HG03097 (cell line): ENCODE measurements at regions not wholly inside any gene's neighbourhood (a gene's known extent, or its start where the extent isn't known, plus 50 kb on each side); places are given as distances from the start of the nearest gene placed in this dataset.
"Not testable (repeated sequence)": the region's sequence is repeated elsewhere in the genome, so short reads cannot be mapped to it uniquely, and the experiment has no call there.

Source experiments
- ATAC-seq: cut with Tn5 transposase; IDR thresholded peaks from one replicate; pipeline ENCODE4 v1.9.1; 2021; ENCODE audit not compliant: unreplicated experiment, low FRiP score

- ATAC-seq = no peak
Measured at GRCh38 chr2:21814588-21815149, 690.9 kb downstream of the TDRD15 start.

- no peak for ATAC-seq
Measured at GRCh38 chr2:21818212-21818795, 694.5 kb downstream of the TDRD15 start.

GRCh38 chr2:21819454-21819853, 695.7 kb downstream of the TDRD15 start:
- ATAC-seq = no peak

- no peak for ATAC-seq
Measured at GRCh38 chr2:21820271-21820670, 696.5 kb downstream of the TDRD15 start.

DNA sequence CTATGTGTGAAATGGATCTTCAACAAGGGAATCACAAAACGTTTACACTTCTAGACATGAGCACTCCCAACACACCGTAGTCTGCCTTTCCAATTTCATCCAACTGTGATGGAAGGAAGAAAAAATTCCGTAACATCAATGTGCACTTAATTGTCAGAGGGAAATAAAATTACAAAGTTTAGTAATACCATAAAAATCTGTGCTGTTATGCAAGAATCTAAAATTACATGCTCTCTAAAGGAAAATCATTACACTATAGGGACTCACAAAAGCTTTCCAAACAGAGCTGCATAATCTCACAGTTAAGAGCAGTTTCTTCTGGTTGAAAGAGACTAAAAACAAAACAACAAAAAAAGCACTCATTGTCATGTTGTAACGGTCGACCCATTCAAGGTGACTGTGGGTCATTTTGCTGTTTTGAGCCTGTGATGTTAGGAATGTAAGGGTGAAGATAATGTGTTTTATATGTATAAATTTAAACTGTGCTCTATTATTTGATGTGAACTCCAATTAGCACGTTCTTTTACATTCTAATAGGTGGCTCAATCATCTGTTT, 698.0 kb downstream of the TDRD15 start:
- ATAC-seq = no peak

DNA sequence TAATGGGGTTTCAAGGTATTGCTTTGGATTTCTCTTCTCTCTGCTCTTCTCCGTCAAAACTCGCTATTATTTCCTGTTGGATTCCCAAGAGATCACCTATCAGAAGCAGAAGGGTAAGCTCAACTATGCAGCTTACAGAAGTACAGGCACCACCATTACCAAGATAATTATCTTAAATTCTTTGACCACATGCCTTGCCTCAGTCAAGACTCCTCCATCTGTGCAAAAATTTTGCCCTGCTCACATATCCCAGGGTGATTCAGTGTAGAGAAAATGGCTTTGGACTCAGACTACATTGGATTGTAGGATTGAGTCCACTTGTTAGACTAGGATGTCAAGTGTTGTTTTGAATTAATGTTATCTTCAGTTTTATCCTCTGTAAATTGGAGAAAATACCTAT, 698.7 kb downstream of the TDRD15 start:
- no peak for ATAC-seq

DNA sequence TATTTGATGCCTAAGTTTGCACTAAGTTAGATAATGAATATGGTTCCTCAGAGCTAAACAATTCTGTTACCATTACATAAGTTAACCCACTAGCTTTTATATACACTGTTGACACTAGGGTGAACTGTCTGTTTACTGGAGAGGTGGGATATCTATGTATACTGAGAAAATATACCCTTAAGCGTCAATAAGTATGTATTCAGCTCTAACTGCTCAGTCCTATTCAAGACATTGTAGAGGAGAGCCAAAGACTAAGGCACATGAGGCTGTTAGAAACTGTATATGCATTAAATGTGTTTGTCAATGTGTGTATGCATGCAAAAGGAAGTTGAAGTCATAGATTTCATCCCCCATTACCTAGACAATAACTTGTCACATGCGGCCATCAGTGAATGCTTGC, 710.0 kb downstream of the TDRD15 start:
- no peak for ATAC-seq

DNA sequence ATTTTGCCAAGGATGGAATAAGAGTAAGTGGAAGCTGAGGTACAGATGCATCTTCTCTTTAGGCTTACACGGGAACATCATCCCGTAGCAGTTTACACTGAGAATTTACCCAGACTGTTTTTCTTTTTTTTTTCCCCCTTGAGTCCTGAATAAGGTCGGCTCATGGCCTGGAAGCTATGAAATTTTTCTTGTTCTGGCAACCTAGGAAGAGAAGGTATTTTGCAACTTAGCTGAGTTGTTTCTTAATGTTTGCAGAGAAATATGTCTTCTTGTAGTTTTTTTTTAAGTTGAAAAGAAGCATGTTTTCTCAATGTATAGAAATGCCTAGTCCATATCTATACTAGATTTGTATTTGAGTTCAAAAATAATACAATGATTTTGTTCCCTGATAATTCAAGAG, 712.5 kb downstream of the TDRD15 start:
- ATAC-seq = no peak

GRCh38 chr2:21836719-21837118, 713.0 kb downstream of the TDRD15 start:
- ATAC-seq = no peak

GRCh38 chr2:21837168-21837960, 713.6 kb downstream of the TDRD15 start:
- ATAC-seq = no peak

- no peak for ATAC-seq
Measured at GRCh38 chr2:21841341-21841740, 717.6 kb downstream of the TDRD15 start.

GRCh38 chr2:21850367-21850766, 726.6 kb downstream of the TDRD15 start:
- ATAC-seq = not testable (repeated sequence)

- ATAC-seq = no peak
Measured at GRCh38 chr2:21854938-21855337, 731.2 kb downstream of the TDRD15 start.

DNA sequence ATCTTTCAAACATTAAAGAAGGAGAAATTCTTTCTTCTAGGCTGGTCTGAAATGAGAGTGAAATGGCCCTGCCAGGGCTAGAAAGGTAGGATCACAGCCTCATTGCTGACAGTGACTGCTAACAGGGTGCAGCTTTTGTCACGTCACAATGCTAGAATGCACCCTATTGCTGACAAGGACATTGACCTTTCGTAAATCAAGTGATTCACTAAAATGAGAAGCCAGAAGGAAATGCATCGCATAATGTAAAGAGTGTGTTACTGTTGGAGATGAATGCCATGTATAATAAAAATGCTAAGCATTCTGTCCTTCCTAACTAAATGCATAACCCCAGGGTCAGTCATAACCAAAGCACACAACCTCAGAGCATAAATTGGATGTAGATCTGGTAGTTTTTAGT, 732.9 kb downstream of the TDRD15 start:
- no peak for ATAC-seq

GRCh38 chr2:21860907-21861306, 737.1 kb downstream of the TDRD15 start:
- no peak for ATAC-seq

GRCh38 chr2:21866316-21866715, 742.5 kb downstream of the TDRD15 start:
- ATAC-seq = no peak

DNA sequence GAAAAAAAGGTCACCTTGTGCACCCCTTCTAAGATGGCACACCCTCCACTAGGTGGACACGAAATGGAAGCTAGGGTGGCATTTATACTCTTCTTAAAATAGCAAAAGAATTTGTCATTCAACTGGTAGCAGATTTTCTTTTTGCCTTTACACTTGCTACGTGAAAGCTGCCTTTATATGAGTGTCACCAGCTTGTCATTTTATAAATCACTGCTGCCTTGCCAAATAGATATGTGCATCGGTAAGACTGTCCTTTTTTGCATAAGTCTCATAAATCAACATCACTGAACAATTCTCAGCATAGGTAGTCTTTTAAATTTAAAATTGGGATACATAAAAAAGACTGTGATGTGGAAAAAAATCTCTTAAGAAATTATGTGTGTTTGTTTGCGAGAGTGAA, 764.1 kb downstream of the TDRD15 start:
- no peak for ATAC-seq

GRCh38 chr2:21890041-21890440, 766.3 kb downstream of the TDRD15 start:
- ATAC-seq = no peak

DNA sequence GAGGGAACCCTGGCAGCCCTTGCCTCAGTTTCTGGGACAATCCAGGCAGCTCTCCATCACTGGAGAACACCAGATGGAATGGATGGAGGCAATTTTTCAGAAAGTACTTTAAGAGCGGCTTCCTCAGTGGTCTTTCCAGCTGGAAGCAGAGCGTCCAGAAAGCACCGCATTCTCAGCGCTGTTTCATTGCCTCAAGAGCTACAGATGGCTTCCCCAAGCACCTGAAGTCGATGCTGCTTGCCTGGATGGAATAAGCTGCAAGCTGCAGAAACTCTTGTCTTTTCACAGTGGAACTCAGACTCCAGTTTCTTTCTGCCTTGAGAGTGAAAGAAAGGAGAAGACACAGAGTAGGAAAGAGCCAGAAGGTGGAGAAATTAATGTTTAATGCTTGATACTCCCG, 766.9 kb downstream of the TDRD15 start:
- no peak for ATAC-seq

GRCh38 chr2:21891191-21891590, 767.4 kb downstream of the TDRD15 start:
- ATAC-seq = no peak

DNA sequence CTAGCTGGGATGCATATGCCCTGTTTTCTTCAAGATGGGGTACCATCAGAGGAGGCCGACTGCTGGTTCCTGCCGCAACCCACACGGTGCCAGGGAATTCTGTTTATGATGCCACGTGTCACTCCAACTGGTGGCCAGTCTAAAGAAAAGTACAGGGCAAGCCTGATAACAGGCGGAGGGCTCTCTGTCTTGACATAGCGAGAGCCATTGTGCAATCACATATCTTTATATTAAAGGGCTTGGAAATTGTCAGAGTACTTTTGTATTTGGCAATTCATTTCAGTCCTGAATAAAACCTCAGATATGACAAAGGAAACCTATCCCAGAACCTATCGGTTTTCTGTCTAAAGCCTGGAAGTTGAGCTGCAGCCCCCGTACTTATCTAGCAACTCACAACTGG, 768.4 kb downstream of the TDRD15 start:
- no peak for ATAC-seq

DNA sequence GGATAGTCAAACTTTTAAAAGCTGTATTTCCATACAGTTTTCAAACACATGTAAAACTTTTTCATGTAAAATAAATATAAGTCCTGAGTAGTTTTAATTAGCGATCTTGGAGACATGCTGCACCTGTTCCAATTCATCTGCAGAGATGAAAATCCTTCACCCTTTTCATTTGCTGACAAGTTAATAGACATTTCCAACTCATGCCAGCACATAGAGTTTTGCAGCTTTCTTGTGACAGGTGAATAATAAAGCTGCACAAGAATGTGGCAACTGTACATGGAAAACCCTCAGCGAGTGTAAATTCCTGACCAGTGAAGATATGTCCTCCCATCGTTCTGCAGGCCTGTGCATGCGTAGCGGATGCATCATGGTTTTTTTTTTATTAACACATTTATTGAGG, 771.4 kb downstream of the TDRD15 start:
- ATAC-seq = no peak
